ENCODE measurements at regions not wholly inside any gene's neighbourhood (a gene's known extent, or its start where the extent isn't known, plus 50 kb on each side); places are given as distances from the start of the nearest gene placed in this dataset.

DNA sequence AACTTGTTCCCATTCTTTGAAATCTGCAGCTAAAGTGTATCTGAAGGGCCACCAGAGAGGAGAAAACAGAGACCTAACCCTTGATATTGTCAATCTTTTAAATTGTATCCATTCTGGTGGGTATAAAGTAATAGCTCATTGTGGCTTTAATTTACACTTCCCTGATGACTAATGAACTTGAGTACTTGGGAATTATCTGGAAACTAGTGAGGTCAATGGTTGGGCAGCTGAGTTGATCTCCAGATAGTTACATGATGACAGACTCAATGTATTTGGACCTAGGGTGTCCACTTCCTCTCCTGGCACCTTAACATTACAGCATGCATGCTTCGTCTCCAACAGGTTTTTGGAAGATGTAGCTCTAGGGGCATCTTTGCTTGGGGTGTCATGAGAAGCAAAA, 195.2 kb downstream of the PDCD6IP start:
- Histone ChIP-seq H3K36me3 (ENCODE audit: low read depth, missing control alignments) (no peaks in the 10 kb centered on the region), H3K9me3 (no peaks in the 10 kb centered on the region), H3K4me3 (no peak overlapping the region), H3K27me3 (no peaks in the 10 kb centered on the region), H3K27ac (no peak overlapping the region), H3K4me1 (no peaks in the 10 kb centered on the region)
- intact Hi-C loops (cut with DNase I; ENCODE audit: low total_unique reads) = no loop called here
- DNase-seq = no peak
- TF ChIP-seq POLR2A (IDR thresholded peaks at IDR 0.05) = no peak
- TF ChIP-seq, protein P1, sequence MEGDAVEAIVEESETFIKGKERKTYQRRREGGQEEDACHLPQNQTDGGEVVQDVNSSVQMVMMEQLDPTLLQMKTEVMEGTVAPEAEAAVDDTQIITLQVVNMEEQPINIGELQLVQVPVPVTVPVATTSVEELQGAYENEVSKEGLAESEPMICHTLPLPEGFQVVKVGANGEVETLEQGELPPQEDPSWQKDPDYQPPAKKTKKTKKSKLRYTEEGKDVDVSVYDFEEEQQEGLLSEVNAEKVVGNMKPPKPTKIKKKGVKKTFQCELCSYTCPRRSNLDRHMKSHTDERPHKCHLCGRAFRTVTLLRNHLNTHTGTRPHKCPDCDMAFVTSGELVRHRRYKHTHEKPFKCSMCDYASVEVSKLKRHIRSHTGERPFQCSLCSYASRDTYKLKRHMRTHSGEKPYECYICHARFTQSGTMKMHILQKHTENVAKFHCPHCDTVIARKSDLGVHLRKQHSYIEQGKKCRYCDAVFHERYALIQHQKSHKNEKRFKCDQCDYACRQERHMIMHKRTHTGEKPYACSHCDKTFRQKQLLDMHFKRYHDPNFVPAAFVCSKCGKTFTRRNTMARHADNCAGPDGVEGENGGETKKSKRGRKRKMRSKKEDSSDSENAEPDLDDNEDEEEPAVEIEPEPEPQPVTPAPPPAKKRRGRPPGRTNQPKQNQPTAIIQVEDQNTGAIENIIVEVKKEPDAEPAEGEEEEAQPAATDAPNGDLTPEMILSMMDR (IDR thresholded peaks at IDR 0.05) = no peak
- 87 to 89% methylated on average over 1 of the region's 1 CpG for WGBS, 2 donors

DNA sequence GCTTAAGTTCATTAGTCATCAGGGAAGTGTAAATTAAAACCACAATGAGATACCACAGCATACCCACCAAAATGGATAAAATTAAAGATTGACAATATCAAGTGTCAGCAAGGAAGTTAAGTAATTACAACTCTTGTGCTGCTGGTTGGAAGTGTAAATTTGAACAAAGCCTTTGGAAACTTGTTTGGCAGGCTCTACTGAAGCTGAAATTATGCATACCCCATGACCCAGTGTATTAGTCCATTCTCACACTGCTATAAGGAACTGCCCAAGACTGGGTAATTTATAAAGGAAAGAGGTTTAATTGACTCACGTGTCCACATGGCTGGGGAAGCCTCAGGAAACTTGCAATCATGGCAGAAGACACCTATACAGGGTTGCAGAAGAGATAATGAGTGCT, 196.1 kb downstream of the PDCD6IP start:
- H3K27me3 ChIP-seq = no peaks in the 10 kb centered on the region
- no peaks in the 10 kb centered on the region for H3K36me3 ChIP-seq (ENCODE audit: low read depth, missing control alignments)
- intact Hi-C loops (cut with DNase I; ENCODE audit: low total_unique reads) = no loop called here
- H3K4me3 ChIP-seq = no peak overlapping the region
- TF ChIP-seq POLR2A (IDR thresholded peaks at IDR 0.05) = no peak
- WGBS, 2 donors = 6 to 59% methylated on average over 1 of the region's 1 CpG
- H3K27ac ChIP-seq = no peak overlapping the region
- H3K9me3 ChIP-seq = no peaks in the 10 kb centered on the region
- H3K4me1 ChIP-seq = no peaks in the 10 kb centered on the region
- no peak for DNase-seq

DNA sequence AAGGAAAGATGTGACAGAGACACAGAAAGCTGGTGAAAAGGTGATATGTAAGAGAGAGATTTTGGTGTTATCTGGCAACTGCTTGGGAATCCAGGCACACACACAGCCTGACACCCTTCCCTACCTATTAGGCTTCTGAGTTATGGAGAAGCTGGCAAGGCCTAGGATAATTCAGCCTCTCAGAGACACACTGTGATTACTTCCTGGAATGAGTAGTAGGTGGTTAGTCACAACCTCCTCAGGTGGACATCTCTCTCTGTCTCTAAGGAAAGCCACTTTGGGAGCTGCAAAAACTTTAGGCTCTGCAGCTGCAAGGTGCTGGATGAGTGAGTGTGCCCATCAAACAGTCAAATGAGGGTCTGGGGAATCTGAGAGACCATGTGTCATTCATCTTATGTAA, 201.9 kb downstream of the PDCD6IP start:
- Histone ChIP-seq H3K9me3 (no peaks in the 10 kb centered on the region), H3K4me1 (no peaks in the 10 kb centered on the region), H3K36me3 (ENCODE audit: low read depth, missing control alignments) (no peaks in the 10 kb centered on the region), H3K27ac (no peak overlapping the region), H3K4me3 (no peak overlapping the region), H3K27me3 (no peaks in the 10 kb centered on the region)
- intact Hi-C loops (cut with DNase I; ENCODE audit: low total_unique reads) = no loop called here
- DNase-seq = no peak
- no peak for TF ChIP-seq POLR2A (IDR thresholded peaks at IDR 0.05)
- TF ChIP-seq, protein P1 (IDR thresholded peaks at IDR 0.05) = no peak

DNA sequence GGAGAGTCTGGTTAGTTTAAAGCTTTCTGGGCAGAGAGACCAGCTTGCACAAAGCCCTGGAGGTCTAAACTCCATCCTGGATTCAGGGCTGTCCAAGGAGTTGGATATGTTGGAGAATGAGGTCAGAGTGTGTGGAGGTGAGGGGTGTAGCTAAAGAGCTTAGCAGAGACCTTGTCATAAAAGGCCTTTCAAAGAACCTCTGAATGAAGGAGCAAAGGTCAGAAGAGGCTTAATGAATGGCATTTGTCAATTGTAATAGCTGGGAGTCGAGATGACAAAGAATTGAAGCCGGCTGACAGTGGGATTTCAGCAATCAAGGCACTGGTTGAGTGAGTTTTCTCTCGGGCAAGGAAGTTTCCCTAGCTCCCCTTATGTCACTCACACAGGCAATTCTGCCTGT, 202.6 kb downstream of the PDCD6IP start:
- H3K36me3 ChIP-seq (ENCODE audit: low read depth, missing control alignments) = no peaks in the 10 kb centered on the region
- intact Hi-C loops (cut with DNase I; ENCODE audit: low total_unique reads) = no loop called here
- H3K9me3 ChIP-seq = no peaks in the 10 kb centered on the region
- WGBS, 2 donors = 71 to 80% methylated on average over 3 of the region's 3 CpGs
- no peaks in the 10 kb centered on the region for H3K27me3 ChIP-seq
- H3K27ac ChIP-seq = no peak overlapping the region
- H3K4me3 ChIP-seq = no peak overlapping the region
- no peak for DNase-seq
- TF ChIP-seq, protein P1 (IDR thresholded peaks at IDR 0.05) = no peak
- no peak for TF ChIP-seq POLR2A (IDR thresholded peaks at IDR 0.05)
- no peaks in the 10 kb centered on the region for H3K4me1 ChIP-seq

DNA sequence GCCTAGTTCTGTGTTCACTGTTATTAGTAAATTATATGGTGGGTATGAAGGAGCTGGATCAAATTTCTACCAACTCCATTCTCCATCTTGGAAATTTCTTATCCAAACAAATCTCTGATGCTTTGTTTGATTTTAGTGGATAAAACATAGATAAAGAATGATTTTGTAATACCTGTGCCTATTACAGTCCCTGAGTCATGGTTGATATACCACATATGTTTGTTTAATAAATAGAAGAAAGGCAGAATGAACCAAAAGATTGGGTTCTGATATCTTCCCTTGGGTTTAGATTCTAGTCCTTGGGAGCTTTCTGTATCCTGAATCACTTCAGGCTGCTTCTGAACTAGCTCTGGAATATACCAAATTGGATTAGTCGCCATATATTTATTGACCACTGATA, 203.6 kb downstream of the PDCD6IP start:
- Histone ChIP-seq H3K9me3 (no peaks in the 10 kb centered on the region), H3K4me1 (no peaks in the 10 kb centered on the region), H3K27ac (no peak overlapping the region), H3K27me3 (no peaks in the 10 kb centered on the region), H3K36me3 (ENCODE audit: low read depth, missing control alignments) (no peaks in the 10 kb centered on the region), H3K4me3 (no peak overlapping the region)
- 95 to 100% methylated on average over 1 of the region's 1 CpG for WGBS, 2 donors
- TF ChIP-seq POLR2A (IDR thresholded peaks at IDR 0.05) = no peak
- TF ChIP-seq, protein P1 (IDR thresholded peaks at IDR 0.05) = no peak
- intact Hi-C loops (cut with DNase I; ENCODE audit: low total_unique reads) = no loop called here
- no peak for DNase-seq
